Esophagus muscularis mucosa (tissue), 4 donors: ENCODE measurements at regions not wholly inside any gene's neighbourhood (a gene's known extent, or its start where the extent isn't known, plus 50 kb on each side); places are given as distances from the start of the nearest gene placed in this dataset.

Experiments used
- DNase-seq: peaks from one replicate; pipeline ENCODE4 v3.0.0-alpha.2; 2017; ENCODE audit errors: extremely low spot score
- H3K27ac ChIP-seq, 4 donors: fragments of 200-600 bp; sonication (generic); replicated peaks in 1 of 4; 1 replicate in 3 of 4; 2 replicates in 1 of 4; pipeline ENCODE4 v1.5.1; 2016 to 2019; ENCODE audit warnings: mild to moderate bottlenecking in 1 of 4
- H3K27me3 ChIP-seq, 4 donors: fragments of 200-600 bp; sonication (generic); one replicate each; pipeline versions ENCODE4 v1.5.1 to v1.6.0; 2016 to 2019
- H3K36me3 ChIP-seq, 4 donors: fragments of 200-600 bp; sonication (generic); one replicate each; pipeline ENCODE4 v1.5.1; 2016 to 2019
- H3K4me1 ChIP-seq, 4 donors: fragments of 200-600 bp; sonication (generic); one replicate each; pipeline ENCODE4 v1.5.1; 2016 to 2019
- H3K4me3 ChIP-seq, 4 donors: fragments of 200-600 bp; sonication (generic); 1 replicate in 2 of 4; 2 replicates in 2 of 4; pipeline ENCODE4 v1.5.1; 2016 to 2019; ENCODE audit warnings: mild to moderate bottlenecking in 4 of 4, moderate library complexity in 1 of 4
- H3K9me3 ChIP-seq, 4 donors: fragments of 200-600 bp; sonication (generic); 1 replicate in 3 of 4; 2 replicates in 1 of 4; pipeline ENCODE4 v1.5.1; 2016 to 2019
- CTCF ChIP-seq, 3 experiments: fragments of 200-600 bp in 2 of 3; fragments of 450-650 bp in 1 of 3; sonication (generic) in 2 of 3; IDR thresholded peaks; one replicate each; pipeline ENCODE4 v1.5.1; 2017 to 2019; ENCODE audit warnings: antibody characterized with exemption in 3 of 3, mild to moderate bottlenecking in 2 of 3, moderate library complexity in 1 of 3
- EP300 ChIP-seq: sonication (generic); formaldehyde crosslinking; IDR thresholded peaks from one replicate; pipeline ENCODE4 v1.6.1; 2017; ENCODE audit warnings: antibody characterized with exemption
- POLR2A ChIP-seq: fragments of 450-650 bp; IDR thresholded peaks from one replicate; pipeline ENCODE4 v1.6.1; 2017; ENCODE audit warnings: antibody characterized with exemption, moderate library complexity, mild to moderate bottlenecking, low read depth
- POLR2AphosphoS5 ChIP-seq, 2 donors: sonication (generic); formaldehyde crosslinking; IDR thresholded peaks; one replicate each; pipeline ENCODE4 v1.6.1; 2017; ENCODE audit warnings: antibody characterized with exemption in 2 of 2
- WGBS: methylation state at CpG from one replicate; pipeline ENCODE4 v1.1.5; 2018; 5-methylcytosine and 5-hydroxymethylcytosine counted together
- intact Hi-C: fragments of 100-400 bp; cut with DNase I; formaldehyde crosslinking; loops from one replicate; pipeline ENCODE4 v1.15.1; 2023

- H3K27me3 ChIP-seq = peaks cover 0 to 16% (median 0%) of the 10 kb centered on the region in 4 donors
- no peak overlapping the region for H3K27ac ChIP-seq
- WGBS = 90% methylated on average over 8 of the region's 8 CpGs
- TF ChIP-seq POLR2A (no peak), EP300 (no peak), CTCF (IDR thresholded peaks at IDR 0.05) (no peak), POLR2AphosphoS5 (IDR thresholded peaks at IDR 0.05) (no peak)
- peaks cover 0 to 19% (median 10%) of the 10 kb centered on the region in 4 donors for H3K4me1 ChIP-seq
- no peaks in the 10 kb centered on the region for H3K9me3 ChIP-seq
- DNase-seq = no peak
- H3K4me3 ChIP-seq = no peak overlapping the region
- H3K36me3 ChIP-seq = no peaks in the 10 kb centered on the region
- intact Hi-C loops = no loop called here
These were observed 72.0 kb downstream of the SLC4A3 start for GRCh38 chr2:219699440-219699821.

- Histone ChIP-seq H3K27ac (no peak overlapping the region), H3K27me3 (peaks cover 0 to 8% (median 0%) of the 10 kb centered on the region in 4 donors), H3K36me3 (no peaks in the 10 kb centered on the region), H3K4me3 (no peak overlapping the region), H3K4me1 (peaks cover 7 to 19% (median 10%) of the 10 kb centered on the region in 4 donors), H3K9me3 (no peaks in the 10 kb centered on the region)
- 49% methylated on average over 8 of the region's 8 CpGs for WGBS
- TF ChIP-seq EP300 = no peak
- TF ChIP-seq POLR2AphosphoS5 (IDR thresholded peaks at IDR 0.05) = peak in 1 of 2 donors; percentile 27
- DNase-seq = no peak
- intact Hi-C loops = no loop called here
These were observed 74.6 kb downstream of the SLC4A3 start for GRCh38 chr2:219701847-219702634.

- H3K9me3 ChIP-seq = no peaks in the 10 kb centered on the region
- no peaks in the 10 kb centered on the region for H3K36me3 ChIP-seq
- no peak for TF ChIP-seq EP300
- TF ChIP-seq POLR2A = no peak
- TF ChIP-seq CTCF (IDR thresholded peaks at IDR 0.05) = no peak
- TF ChIP-seq POLR2AphosphoS5 (IDR thresholded peaks at IDR 0.05) = no peak
- DNase-seq = no peak
- H3K4me1 ChIP-seq = peaks cover 7 to 19% (median 10%) of the 10 kb centered on the region in 4 donors
- intact Hi-C loops = no loop called here
- no peak overlapping the region for H3K27ac ChIP-seq
- H3K4me3 ChIP-seq = no peak overlapping the region
- 79% methylated on average over 7 of the region's 7 CpGs for WGBS
- peaks cover 0 to 2% (median 0%) of the 10 kb centered on the region in 4 donors for H3K27me3 ChIP-seq
These were observed 75.5 kb downstream of the SLC4A3 start for GRCh38 chr2:219702796-219703545.

- Histone ChIP-seq H3K4me1 (peaks cover 7 to 21% (median 10%) of the 10 kb centered on the region in 4 donors), H3K9me3 (no peaks in the 10 kb centered on the region), H3K27ac (no peak overlapping the region), H3K27me3 (no peaks in the 10 kb centered on the region), H3K4me3 (no peak overlapping the region), H3K36me3 (no peaks in the 10 kb centered on the region)
- no peak for DNase-seq
- WGBS = 94% methylated on average over 2 of the region's 2 CpGs
- TF ChIP-seq POLR2A = no peak
- TF ChIP-seq EP300 = no peak
- no peak for TF ChIP-seq CTCF (IDR thresholded peaks at IDR 0.05)
- intact Hi-C loops = no loop called here
These were observed 77.4 kb downstream of the SLC4A3 start for GRCh38 chr2:219704878-219705277.

- Histone ChIP-seq H3K9me3 (no peaks in the 10 kb centered on the region), H3K27ac (no peak overlapping the region), H3K36me3 (no peaks in the 10 kb centered on the region), H3K4me1 (peaks cover 6 to 16% (median 6%) of the 10 kb centered on the region in 4 donors), H3K27me3 (peaks cover 0 to 4% (median 0%) of the 10 kb centered on the region in 4 donors), H3K4me3 (no peak overlapping the region)
- TF ChIP-seq POLR2A = no peak
- TF ChIP-seq POLR2AphosphoS5 (IDR thresholded peaks at IDR 0.05) = no peak
- TF ChIP-seq CTCF (IDR thresholded peaks at IDR 0.05) = no peak
- TF ChIP-seq EP300 = no peak
- no peak for DNase-seq
- 91% methylated on average over 1 of the region's 4 CpGs for WGBS
- intact Hi-C loops = no loop called here
These were observed 79.4 kb downstream of the SLC4A3 start for GRCh38 chr2:219706823-219707281.
